ENCODE measurements at regions not wholly inside any gene's neighbourhood (a gene's known extent, or its start where the extent isn't known, plus 50 kb on each side); places are given as distances from the start of the nearest gene placed in this dataset.

DNA sequence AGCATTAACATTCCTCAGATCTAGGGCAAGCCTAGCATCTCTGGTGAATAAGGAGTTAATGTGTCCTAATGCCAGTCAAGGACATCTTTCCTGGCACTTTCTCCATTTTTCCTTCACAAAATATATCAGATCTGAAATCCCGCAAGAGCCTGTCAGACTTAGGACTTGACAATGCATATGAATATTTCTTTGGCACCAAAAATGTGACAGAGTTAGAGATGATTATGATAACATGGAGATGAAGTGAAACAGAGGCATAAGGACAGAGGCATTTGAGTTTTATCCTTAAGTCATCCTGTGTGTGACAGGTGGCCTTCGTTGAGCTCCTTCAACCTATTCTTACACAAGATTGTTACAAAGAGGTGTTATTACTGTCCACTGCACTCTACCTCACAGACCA, 388.0 kb downstream of the EMP1 start:
- H3K27me3 ChIP-seq (ENCODE audit: control insufficient read depth, insufficient read depth, low read length), result no peaks in the 10 kb centered on the region
- no peaks in the 10 kb centered on the region for H3K4me1 ChIP-seq (ENCODE audit: control insufficient read depth, insufficient read depth, low read length)
- TF ChIP-seq RFX5 (IDR thresholded peaks at IDR 0.05; ENCODE audit: low read depth, low read length) (no peak), MAZ (IDR thresholded peaks at IDR 0.05; ENCODE audit: borderline replicate concordance, low read depth, low read length) (no peak), CHD1 (IDR thresholded peaks at IDR 0.05; ENCODE audit: low read depth, low read length) (no peak), RCOR1 (IDR thresholded peaks at IDR 0.05; ENCODE audit: insufficient replicate concordance, low read length) (no peak), MXI1 (IDR thresholded peaks at IDR 0.05; ENCODE audit: borderline replicate concordance, low read depth, low read length) (no peak), MAFK (IDR thresholded peaks at IDR 0.05; ENCODE audit: low read depth, low read length) (no peak), BHLHE40 (IDR thresholded peaks at IDR 0.05; ENCODE audit: low read depth, low read length) (no peak), CEBPB (IDR thresholded peaks at IDR 0.05; ENCODE audit: low read depth, low read length) (no peak), RAD21 (IDR thresholded peaks at IDR 0.05; ENCODE audit: low read length) (no peak), FOS (IDR thresholded peaks at IDR 0.05; ENCODE audit: low read depth, low read length) (no peak), SMC3 (IDR thresholded peaks at IDR 0.05; ENCODE audit: low read depth, low read length) (no peak), USF2 (IDR thresholded peaks at IDR 0.05; ENCODE audit: low read depth, low read length) (no peak)
- TF ChIP-seq, protein P1, sequence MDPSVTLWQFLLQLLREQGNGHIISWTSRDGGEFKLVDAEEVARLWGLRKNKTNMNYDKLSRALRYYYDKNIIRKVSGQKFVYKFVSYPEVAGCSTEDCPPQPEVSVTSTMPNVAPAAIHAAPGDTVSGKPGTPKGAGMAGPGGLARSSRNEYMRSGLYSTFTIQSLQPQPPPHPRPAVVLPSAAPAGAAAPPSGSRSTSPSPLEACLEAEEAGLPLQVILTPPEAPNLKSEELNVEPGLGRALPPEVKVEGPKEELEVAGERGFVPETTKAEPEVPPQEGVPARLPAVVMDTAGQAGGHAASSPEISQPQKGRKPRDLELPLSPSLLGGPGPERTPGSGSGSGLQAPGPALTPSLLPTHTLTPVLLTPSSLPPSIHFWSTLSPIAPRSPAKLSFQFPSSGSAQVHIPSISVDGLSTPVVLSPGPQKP (IDR thresholded peaks at IDR 0.05; ENCODE audit: borderline replicate concordance, low read depth, low read length), result no peak
- no peak for DNase-seq
- H3K23ac ChIP-seq (ENCODE audit: low read depth, low read length), result no peak overlapping the region
- H2BK15ac ChIP-seq (ENCODE audit: low read depth, low read length), result no peak overlapping the region
- BruUV-seq (replicated peaks), result no TSS peak
- no peak overlapping the region for H3K14ac ChIP-seq (replicated peaks; ENCODE audit: low read depth, low read length)
- no peak overlapping the region for H3K4me3 ChIP-seq (ENCODE audit: insufficient read depth, low read depth, low read length)
- H3K27ac ChIP-seq (ENCODE audit: insufficient read depth, low read length), result no peak overlapping the region
- H3K4ac ChIP-seq (ENCODE audit: low read depth, low read length), result no peak overlapping the region
- H4K5ac ChIP-seq (ENCODE audit: low read depth, low read length), result no peak overlapping the region
- ChIA-PET CTCF (no interaction called here), POLR2A (ENCODE audit: unreplicated experiment) (no interaction called here)
- H3K9ac ChIP-seq (ENCODE audit: low read depth, low read length), result no peak overlapping the region
- in situ Hi-C loops (cut with MboI; ENCODE audit: low sequenced_read_pairs), result no loop called here
- no peaks in the 10 kb centered on the region for H3K9me3 ChIP-seq (ENCODE audit: control insufficient read depth, insufficient read depth, low read length)
- H3K18ac ChIP-seq (ENCODE audit: low read depth, low read length), result no peak overlapping the region
- H3K56ac ChIP-seq (ENCODE audit: extremely low read depth, insufficient read depth, low read length), result no peak overlapping the region
- H2AFZ ChIP-seq (replicated peaks; ENCODE audit: low read length, poor library complexity), result no peak overlapping the region
- H3K9me1 ChIP-seq (ENCODE audit: insufficient read depth, low read length), result no peaks in the 10 kb centered on the region
- no peak for ATAC-seq (ENCODE audit: low read depth)
- no peak overlapping the region for H2AK9ac ChIP-seq (replicated peaks; ENCODE audit: low read depth, low read length, poor library complexity)
- no peak overlapping the region for H2BK20ac ChIP-seq (ENCODE audit: low read depth, low read length)
- H3K4me2 ChIP-seq (ENCODE audit: low read depth, low read length), result no peak overlapping the region
- dilution Hi-C loops (cut with HindIII; ENCODE audit: low sequenced_read_pairs, unreplicated experiment), result no loop called here
- no peak overlapping the region for H4K91ac ChIP-seq (ENCODE audit: insufficient read depth, low read depth, low read length)
- no peaks in the 10 kb centered on the region for H4K20me1 ChIP-seq (ENCODE audit: insufficient read depth, low read length)
- H3K36me3 ChIP-seq (ENCODE audit: control insufficient read depth, insufficient read depth, low read length), result no peaks in the 10 kb centered on the region
- H2AK5ac ChIP-seq (ENCODE audit: low read depth, low read length), result no peak overlapping the region
- no CpG with 5 or more reads among the region's 2 CpGs for WGBS, 2 experiments (ENCODE audit: extremely low coverage in 2 of 2, insufficient read length in 1 of 2)
- H4K8ac ChIP-seq (ENCODE audit: low read depth in 2 of 2, low read length in 2 of 2), result no peak overlapping the region
- H3K79me1 ChIP-seq (ENCODE audit: low read depth in 1 of 2, low read length in 2 of 2), result no peaks in the 10 kb centered on the region
- no peak overlapping the region for H2BK5ac ChIP-seq (ENCODE audit: low read depth, low read length, poor library complexity, severe bottlenecking)
- no peak overlapping the region for H2BK120ac ChIP-seq (ENCODE audit: low read depth, low read length)
- intact Hi-C loops (cut with micrococcal nuclease), result no loop called here

Measured in IMR-90 (cell line).